ENCODE measurements at regions not wholly inside any gene's neighbourhood (a gene's known extent, or its start where the extent isn't known, plus 50 kb on each side); places are given as distances from the start of the nearest gene placed in this dataset.

- no peak overlapping the region for H3K9ac ChIP-seq
- no peaks in the 10 kb centered on the region for H3K27me3 ChIP-seq
- H3K4me2 ChIP-seq, result no peak overlapping the region
- H3K4me3 ChIP-seq, result no peak overlapping the region
- no peaks in the 10 kb centered on the region for H3K9me3 ChIP-seq (replicated peaks in 1 of 11)
- H3K27ac ChIP-seq, result no peak overlapping the region
- H4K20me1 ChIP-seq, result no peaks in the 10 kb centered on the region
- no peaks in the 10 kb centered on the region for H3K4me1 ChIP-seq
- no peak for TF ChIP-seq Cebpa-rat (IDR thresholded peaks at IDR 0.05)
- H3K36me3 ChIP-seq, result no peaks in the 10 kb centered on the region
These were observed 143.6 kb downstream of the OTOL1 start for GRCh38 chr3:161640181-161640580.

- H3K27me3 ChIP-seq, result no peaks in the 10 kb centered on the region
- H3K4me1 ChIP-seq, result no peaks in the 10 kb centered on the region
- no peak overlapping the region for H3K9ac ChIP-seq
- H3K36me3 ChIP-seq, result no peaks in the 10 kb centered on the region
- no peaks in the 10 kb centered on the region for H4K20me1 ChIP-seq
- H3K27ac ChIP-seq, result no peak overlapping the region
- no peaks in the 10 kb centered on the region for H3K9me3 ChIP-seq (replicated peaks in 1 of 11)
- no peak overlapping the region for H3K4me3 ChIP-seq
- H3K4me2 ChIP-seq, result no peak overlapping the region
- TF ChIP-seq Cebpa-rat (IDR thresholded peaks at IDR 0.05), result no peak
These were observed 144.7 kb downstream of the OTOL1 start for GRCh38 chr3:161641287-161641686.

- no peak overlapping the region for H3K4me2 ChIP-seq
- no peak overlapping the region for H3K4me3 ChIP-seq
- no peak overlapping the region for H3K9ac ChIP-seq
- no peak overlapping the region for H3K27ac ChIP-seq
- no peaks in the 10 kb centered on the region for H3K4me1 ChIP-seq
- H3K27me3 ChIP-seq, result no peaks in the 10 kb centered on the region
- no peaks in the 10 kb centered on the region for H4K20me1 ChIP-seq
- H3K9me3 ChIP-seq (replicated peaks in 1 of 11), result no peaks in the 10 kb centered on the region
- no peaks in the 10 kb centered on the region for H3K36me3 ChIP-seq
- TF ChIP-seq Cebpa-rat (IDR thresholded peaks at IDR 0.05), result no peak
These were observed 148.5 kb downstream of the OTOL1 start for GRCh38 chr3:161644891-161645635.

- no peak overlapping the region for H3K27ac ChIP-seq
- no peaks in the 10 kb centered on the region for H3K4me1 ChIP-seq
- no peak overlapping the region for H3K4me2 ChIP-seq
- no peaks in the 10 kb centered on the region for H4K20me1 ChIP-seq
- H3K9ac ChIP-seq, result no peak overlapping the region
- TF ChIP-seq Cebpa-rat (IDR thresholded peaks at IDR 0.05), result no peak
- H3K36me3 ChIP-seq, result no peaks in the 10 kb centered on the region
- H3K9me3 ChIP-seq (replicated peaks in 1 of 11), result no peaks in the 10 kb centered on the region
- no peak overlapping the region for H3K4me3 ChIP-seq
- no peaks in the 10 kb centered on the region for H3K27me3 ChIP-seq
These were observed 151.4 kb downstream of the OTOL1 start for GRCh38 chr3:161647936-161648470.

- Histone ChIP-seq H3K4me2 (no peak overlapping the region), H3K4me1 (no peaks in the 10 kb centered on the region), H3K36me3 (no peaks in the 10 kb centered on the region), H3K9ac (no peak overlapping the region), H4K20me1 (no peaks in the 10 kb centered on the region), H3K9me3 (replicated peaks in 1 of 11) (no peaks in the 10 kb centered on the region), H3K4me3 (no peak overlapping the region), H3K27me3 (no peaks in the 10 kb centered on the region), H3K27ac (no peak overlapping the region)
- no peak for TF ChIP-seq Cebpa-rat (IDR thresholded peaks at IDR 0.05)
These were observed 153.4 kb downstream of the OTOL1 start for GRCh38 chr3:161649900-161650484.

- H3K27me3 ChIP-seq, result no peaks in the 10 kb centered on the region
- TF ChIP-seq Cebpa-rat (IDR thresholded peaks at IDR 0.05), result no peak
- no peaks in the 10 kb centered on the region for H4K20me1 ChIP-seq
These were observed 161.2 kb downstream of the OTOL1 start for GRCh38 chr3:161657786-161658185.

GRCh38 chr3:161671141-161671540 is 174.5 kb downstream of the OTOL1 start:
- Histone ChIP-seq H3K4me3 (no peak overlapping the region), H3K27me3 (no peaks in the 10 kb centered on the region), H3K9ac (no peak overlapping the region), H3K4me2 (no peak overlapping the region), H3K36me3 (no peaks in the 10 kb centered on the region), H3K27ac (no peak overlapping the region), H3K4me1 (peaks cover 0 to 10% (median 6%) of the 10 kb centered on the region in 10 experiments; a peak in 5 of 20 replicates), H4K20me1 (no peaks in the 10 kb centered on the region), H3K9me3 (replicated peaks in 1 of 11) (peaks cover 4 to 19% (median 7%) of the 10 kb centered on the region in 11 experiments; a peak in 13 of 22 replicates)
- no peak for TF ChIP-seq Cebpa-rat (IDR thresholded peaks at IDR 0.05)

More at GRCh38 chr3:161657786-161658185, 161.2 kb downstream of the OTOL1 start:
- H3K27ac ChIP-seq, result no peak overlapping the region
- no peaks in the 10 kb centered on the region for H3K36me3 ChIP-seq
- H3K9ac ChIP-seq, result no peak overlapping the region
- H3K4me2 ChIP-seq, result peak overlapping the region in 4 of 11 experiments; percentile 34 to 58 (median 38); a peak in 5 of 22 replicates
- H3K4me3 ChIP-seq, result no peak overlapping the region
- peaks cover 0 to 14% (median 8%) of the 10 kb centered on the region in 10 experiments; a peak in 10 of 20 replicates for H3K4me1 ChIP-seq
- H3K9me3 ChIP-seq (replicated peaks in 1 of 11), result no peaks in the 10 kb centered on the region

GRCh38 chr3:161672478-161672877 is 175.9 kb downstream of the OTOL1 start:
- H3K9me3 ChIP-seq (replicated peaks in 1 of 11), result peaks cover 4 to 19% (median 7%) of the 10 kb centered on the region in 11 experiments; a peak in 13 of 22 replicates
- no peaks in the 10 kb centered on the region for H4K20me1 ChIP-seq
- no peak overlapping the region for H3K27ac ChIP-seq
- H3K36me3 ChIP-seq, result no peaks in the 10 kb centered on the region
- no peaks in the 10 kb centered on the region for H3K27me3 ChIP-seq
- no peak overlapping the region for H3K9ac ChIP-seq
- H3K4me2 ChIP-seq, result no peak overlapping the region
- no peak overlapping the region for H3K4me3 ChIP-seq
- peaks cover 0 to 10% (median 6%) of the 10 kb centered on the region in 10 experiments; a peak in 5 of 20 replicates for H3K4me1 ChIP-seq
- no peak for TF ChIP-seq Cebpa-rat (IDR thresholded peaks at IDR 0.05)

GRCh38 chr3:161673866-161674265 is 177.3 kb downstream of the OTOL1 start:
- no peaks in the 10 kb centered on the region for H4K20me1 ChIP-seq

More at GRCh38 chr3:161673866-161674265, 177.3 kb downstream of the OTOL1 start:
- H3K4me3 ChIP-seq, result no peak overlapping the region
- H3K27me3 ChIP-seq, result no peaks in the 10 kb centered on the region
- no peaks in the 10 kb centered on the region for H3K36me3 ChIP-seq
- H3K4me2 ChIP-seq, result no peak overlapping the region
- peaks cover 4 to 18% (median 7%) of the 10 kb centered on the region in 11 experiments; a peak in 13 of 22 replicates for H3K9me3 ChIP-seq (replicated peaks in 1 of 11)
- H3K27ac ChIP-seq, result no peak overlapping the region
- H3K4me1 ChIP-seq, result peaks cover 0 to 10% (median 6%) of the 10 kb centered on the region in 10 experiments; a peak in 5 of 20 replicates
- H3K9ac ChIP-seq, result no peak overlapping the region
- TF ChIP-seq Cebpa-rat (IDR thresholded peaks at IDR 0.05), result no peak

All from BLaER1 treated with 17β-estradiol and CSF1 and Interleukin-3, amounts not matched to agents 10 nM and 100 nM (cell line).